Uterus (tissue), 2 donors: ENCODE measurements at regions not wholly inside any gene's neighbourhood (a gene's known extent, or its start where the extent isn't known, plus 50 kb on each side); places are given as distances from the start of the nearest gene placed in this dataset.

Experiments used
- CTCF ChIP-seq, 4 experiments: fragments of 200-600 bp in 2 of 4; fragments of 450-650 bp in 2 of 4; sonication (generic) in 2 of 4; IDR thresholded peaks; one replicate each; pipeline ENCODE4 v1.5.1; 2016 to 2019; ENCODE audit warnings: antibody characterized with exemption in 4 of 4, mild to moderate bottlenecking in 2 of 4, moderate library complexity in 1 of 4
- POLR2A ChIP-seq, 2 donors: fragments of 450-650 bp; IDR thresholded peaks; one replicate each; pipeline ENCODE4 v1.6.1; 2016; ENCODE audit warnings: antibody characterized with exemption in 2 of 2, mild to moderate bottlenecking in 1 of 2, moderate library complexity in 1 of 2

- TF ChIP-seq CTCF (IDR thresholded peaks at IDR 0.05) (no peak), POLR2A (IDR thresholded peaks at IDR 0.05) (no peak)
Observed at GRCh38 chr5:57577432-57578175, 95.0 kb upstream of the ACTBL2 start.
